GM18873 (cell line): ENCODE measurements at regions not wholly inside any gene's neighbourhood (a gene's known extent, or its start where the extent isn't known, plus 50 kb on each side); places are given as distances from the start of the nearest gene placed in this dataset.
"Not testable (repeated sequence)": the region's sequence is repeated elsewhere in the genome, so short reads cannot be mapped to it uniquely, and the experiment has no call there.

Experiments
- ATAC-seq: cut with Tn5 transposase; IDR thresholded peaks from one replicate; pipeline ENCODE4 v1.9.1; 2021; ENCODE audit warnings: mild to moderate bottlenecking, moderate library complexity, moderate number of reproducible peaks; ENCODE audit not compliant: unreplicated experiment, low FRiP score

DNA sequence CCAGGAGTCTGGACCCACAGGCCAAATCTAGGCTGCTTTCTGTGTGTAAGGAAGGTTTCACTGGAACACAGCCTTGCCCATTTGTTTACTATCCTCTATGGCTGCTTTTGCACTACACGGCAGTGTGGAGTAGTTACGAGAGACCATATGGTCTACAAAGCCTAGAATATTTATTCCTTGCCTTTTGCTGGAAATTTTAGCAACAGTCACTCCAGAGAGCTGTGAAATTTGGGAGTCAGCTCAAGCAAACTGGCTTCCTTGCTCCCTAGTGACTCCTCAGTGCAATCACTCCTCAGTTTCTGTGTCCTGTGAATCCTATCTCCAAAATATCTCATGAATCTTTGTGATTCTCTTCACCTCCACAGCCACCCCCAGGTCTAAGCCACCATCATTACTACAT is 99.0 kb upstream of the CPEB2 start:
- no peak for ATAC-seq

DNA sequence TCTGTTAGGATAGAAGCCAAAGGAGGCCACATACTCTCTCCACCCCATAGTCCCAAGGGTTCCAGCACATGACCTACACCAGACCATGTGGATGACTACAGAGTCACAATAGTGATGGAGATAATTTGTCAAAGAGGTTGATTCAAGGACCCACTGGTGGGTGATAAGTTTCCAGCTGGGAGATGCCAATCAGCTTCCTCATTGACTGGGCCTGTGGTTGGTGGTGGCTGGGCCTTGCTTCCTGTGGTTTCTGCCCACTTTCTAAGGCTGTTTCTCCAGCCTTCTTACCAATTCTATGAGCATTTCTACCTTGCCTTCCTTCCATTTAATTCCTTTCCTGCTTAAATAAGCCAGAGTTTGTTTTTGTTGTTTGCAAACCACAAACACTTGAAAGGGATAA is 95.5 kb upstream of the CPEB2 start:
- ATAC-seq: no peak

GRCh38 chr4:14908635-14909034 is 93.6 kb upstream of the CPEB2 start:
- ATAC-seq: no peak

- no peak for ATAC-seq
Measured at GRCh38 chr4:14910411-14910810, 91.9 kb upstream of the CPEB2 start.

- ATAC-seq: no peak
Measured at GRCh38 chr4:14912426-14912825, 89.9 kb upstream of the CPEB2 start.

DNA sequence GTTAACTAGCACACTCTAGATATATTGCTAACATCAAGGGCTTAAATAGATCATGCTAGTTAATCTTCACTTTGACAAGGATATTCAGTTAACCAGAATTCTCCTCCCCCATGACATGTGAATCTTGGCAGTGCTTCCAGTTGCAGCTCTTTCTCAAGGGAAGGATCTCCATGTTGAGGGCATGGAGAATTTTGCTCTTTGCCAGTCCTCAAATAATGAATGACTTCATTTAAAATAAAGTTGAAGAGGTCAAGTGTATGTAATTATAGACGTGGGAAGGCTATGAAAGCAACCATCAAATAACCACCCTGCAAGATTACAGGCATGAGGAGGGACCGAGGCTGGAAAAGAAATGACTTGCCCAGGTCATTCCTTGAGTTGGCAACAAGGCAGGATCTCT is 87.3 kb upstream of the CPEB2 start:
- no peak for ATAC-seq

DNA sequence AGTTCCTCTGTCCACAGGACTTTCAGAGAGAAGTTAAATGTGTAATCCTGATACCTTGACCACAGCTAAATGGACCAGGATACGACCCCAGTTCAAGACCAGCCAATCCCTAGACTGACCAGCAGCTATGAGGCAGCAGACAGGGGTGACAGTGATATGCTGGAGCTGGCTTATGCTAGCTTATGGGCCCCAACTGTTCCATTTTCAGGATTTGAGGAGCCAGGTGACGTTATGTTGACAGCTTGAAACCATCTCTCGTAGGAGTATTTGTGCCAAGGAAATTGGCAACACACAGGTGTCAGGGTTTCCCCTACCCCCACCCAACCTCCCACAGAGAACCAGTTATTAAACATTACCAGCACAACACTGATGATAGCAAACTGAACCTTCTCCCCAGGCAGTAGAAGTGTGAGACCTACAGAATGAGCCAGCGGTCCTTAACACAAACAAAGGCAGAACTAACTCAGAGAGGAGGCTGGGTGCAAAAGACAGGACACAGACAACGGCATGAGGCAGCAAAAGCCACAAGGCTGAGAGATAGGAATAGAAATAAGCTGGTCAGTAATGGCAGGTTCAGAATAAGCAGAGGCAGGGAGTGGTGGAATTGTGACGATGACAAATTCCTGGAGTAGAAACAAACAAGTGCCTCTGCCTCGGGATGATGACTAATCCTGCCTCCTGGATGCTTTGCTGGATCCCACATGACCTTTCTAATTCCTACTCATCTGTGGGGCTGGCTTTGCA is 85.6 kb upstream of the CPEB2 start:
- no peak for ATAC-seq

DNA sequence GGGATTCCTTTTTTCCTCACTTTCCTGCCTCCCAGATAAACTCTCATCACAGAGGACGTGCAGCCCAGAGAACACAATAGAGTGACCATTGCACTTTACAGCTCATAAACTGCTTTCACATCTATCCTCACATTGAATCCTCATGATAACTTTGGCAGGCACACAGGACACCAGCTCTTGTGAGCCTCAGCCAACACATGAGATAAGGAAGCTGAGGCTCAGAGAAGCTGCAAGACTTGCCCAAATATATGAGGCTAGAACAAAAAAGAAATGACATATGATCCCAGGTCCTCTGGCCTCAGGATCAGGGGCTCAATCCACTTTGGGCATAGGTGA is 85.0 kb upstream of the CPEB2 start:
- ATAC-seq: no peak

DNA sequence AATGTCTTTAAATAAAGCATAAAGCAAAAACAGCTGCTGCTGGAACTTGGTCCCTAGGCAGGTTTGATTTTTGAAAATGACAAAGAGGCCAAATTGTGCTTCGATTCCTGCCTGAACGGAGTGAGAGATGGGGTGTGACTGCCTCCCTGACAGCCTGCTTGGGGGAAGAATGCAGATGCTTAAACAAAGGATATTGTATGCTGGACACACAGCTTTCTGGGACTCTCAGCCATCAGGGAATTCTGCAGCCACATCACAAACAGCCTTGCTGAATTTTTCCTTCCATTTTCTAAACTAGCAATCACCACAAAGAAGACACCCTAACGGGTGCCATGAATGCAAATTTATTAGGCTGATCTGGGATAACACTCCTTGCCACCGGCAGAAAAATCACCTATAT is 83.9 kb upstream of the CPEB2 start:
- no peak for ATAC-seq

DNA sequence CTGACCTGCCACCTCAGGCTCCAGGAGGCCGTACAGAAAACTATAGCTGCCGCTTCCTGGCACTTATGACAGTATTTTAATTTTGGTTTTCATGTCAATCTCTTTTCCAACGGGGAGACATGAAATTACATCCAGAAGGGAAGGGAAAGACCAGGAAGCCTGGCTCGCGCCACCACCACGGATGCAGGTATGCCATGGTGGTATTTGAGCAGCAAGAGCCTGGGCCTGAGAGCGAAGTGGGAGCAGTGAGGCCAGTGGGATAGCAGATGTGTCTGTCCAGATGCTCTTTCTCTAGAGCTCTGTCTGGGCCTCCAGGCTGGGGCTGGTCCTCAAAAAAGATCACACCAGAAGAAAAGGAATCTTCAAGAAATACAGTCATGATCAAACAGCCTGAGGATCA is 82.5 kb upstream of the CPEB2 start:
- no peak for ATAC-seq

DNA sequence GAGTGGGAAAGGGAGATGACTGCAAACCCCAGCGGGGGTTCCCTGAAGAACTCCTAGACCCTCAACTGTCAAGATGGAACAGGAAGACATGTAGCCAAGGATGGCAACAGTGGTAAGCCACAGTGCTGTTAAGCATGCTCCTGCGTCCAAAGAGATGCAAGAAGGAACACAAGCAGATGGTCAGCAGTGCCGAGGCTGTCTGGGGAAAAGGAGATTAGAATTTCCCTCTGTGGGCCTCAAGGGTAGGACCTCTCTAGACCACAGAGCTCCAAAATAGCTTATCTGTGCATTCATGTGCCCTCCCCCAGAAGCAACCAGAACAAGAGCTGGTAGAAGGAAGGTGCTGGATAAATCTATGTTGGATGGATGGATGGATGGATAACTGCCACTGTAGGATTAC is 82.0 kb upstream of the CPEB2 start:
- ATAC-seq: no peak

DNA sequence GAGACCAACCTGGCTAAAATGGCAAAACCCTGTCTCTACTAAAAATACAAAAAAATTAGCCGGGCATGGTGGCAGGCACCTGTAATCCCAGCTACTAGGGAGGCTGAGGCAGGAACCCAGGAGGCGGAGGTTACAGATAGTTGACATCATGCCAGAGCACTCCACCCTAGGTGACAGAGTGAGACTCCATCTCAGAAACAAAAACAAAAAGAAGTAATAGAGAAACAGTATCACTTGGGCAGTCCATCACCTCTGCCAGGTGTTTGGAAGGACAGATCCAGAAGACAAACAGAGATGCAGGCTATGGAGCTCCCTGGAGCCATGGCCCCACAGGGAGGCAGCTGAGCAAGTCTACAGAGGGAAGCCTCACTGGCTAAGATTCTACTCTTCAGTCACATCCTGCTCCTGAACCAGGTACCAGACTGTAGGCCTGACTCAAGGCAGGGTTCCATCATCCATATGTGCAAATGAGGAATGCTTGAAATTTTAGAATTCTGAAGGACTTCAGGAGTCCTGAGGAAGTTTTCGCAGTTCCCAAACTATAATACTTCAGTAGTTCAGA is 81.4 kb upstream of the CPEB2 start:
- no peak for ATAC-seq

DNA sequence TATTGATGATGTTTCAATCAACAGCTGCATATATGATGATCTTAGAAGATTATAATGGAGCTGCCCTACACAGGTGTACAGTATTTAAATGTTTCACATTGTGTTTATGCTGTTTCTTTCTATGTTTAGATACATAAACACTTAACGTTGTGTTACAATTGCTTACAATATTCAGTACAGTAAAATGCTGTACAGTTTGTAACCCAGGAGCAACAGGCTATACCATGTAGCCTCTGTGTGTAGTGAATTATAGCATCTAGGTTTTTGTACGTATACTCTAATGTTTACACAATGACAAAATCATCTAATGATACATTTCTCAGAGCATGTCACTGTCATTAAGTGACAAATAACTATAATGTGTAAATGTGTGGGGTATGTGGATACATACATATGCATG is 80.5 kb upstream of the CPEB2 start:
- ATAC-seq: not testable (repeated sequence)

GRCh38 chr4:14924076-14924811 is 78.0 kb upstream of the CPEB2 start:
- ATAC-seq: no peak

DNA sequence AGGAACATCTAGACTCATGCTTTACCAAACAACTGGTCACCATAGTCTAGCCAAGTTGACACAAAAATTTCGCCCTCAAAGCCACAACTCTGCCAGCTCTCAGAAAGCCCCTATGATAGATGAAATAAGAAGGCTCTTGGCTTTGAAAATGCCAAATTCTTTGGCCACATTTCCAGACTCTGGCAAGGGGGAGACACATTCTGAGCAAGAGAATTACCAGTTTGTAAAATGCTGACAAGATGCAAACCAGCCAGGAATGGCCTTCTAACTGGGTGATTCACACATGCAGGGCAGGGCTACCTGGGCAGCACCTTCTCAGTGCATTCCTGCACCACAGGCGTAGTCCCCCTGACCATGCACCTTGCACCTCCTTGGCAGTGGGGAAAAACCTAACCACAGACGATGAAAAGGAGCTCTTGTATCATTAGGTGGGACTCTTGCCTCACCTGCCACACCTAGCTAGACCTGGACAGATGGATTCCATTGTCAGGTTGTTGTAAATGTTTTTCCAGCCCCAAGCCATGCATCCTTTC is 77.4 kb upstream of the CPEB2 start:
- ATAC-seq: no peak

GRCh38 chr4:14925471-14925870 is 76.8 kb upstream of the CPEB2 start:
- no peak for ATAC-seq

- ATAC-seq: no peak
Measured at GRCh38 chr4:14926368-14926767, 75.9 kb upstream of the CPEB2 start.

DNA sequence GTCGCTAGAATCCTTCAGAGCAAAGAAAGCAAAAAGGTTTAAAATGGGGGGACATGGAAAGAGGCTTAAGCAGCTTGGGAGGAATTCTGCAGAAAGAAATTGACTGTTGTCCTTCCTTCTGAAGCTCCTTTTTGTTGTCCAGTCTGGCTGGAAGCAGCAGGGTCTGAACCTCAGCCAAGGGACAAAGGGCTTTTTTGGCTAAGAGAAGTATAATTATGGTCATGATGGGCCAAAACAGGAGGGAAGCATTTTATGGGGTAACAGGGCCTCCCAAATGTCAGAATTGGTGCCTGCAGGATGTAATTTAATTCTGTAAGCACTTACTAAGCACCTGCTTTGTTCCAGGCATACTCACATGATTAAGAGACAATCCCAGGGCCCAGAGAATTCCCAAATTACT is 74.2 kb upstream of the CPEB2 start:
- no peak for ATAC-seq

DNA sequence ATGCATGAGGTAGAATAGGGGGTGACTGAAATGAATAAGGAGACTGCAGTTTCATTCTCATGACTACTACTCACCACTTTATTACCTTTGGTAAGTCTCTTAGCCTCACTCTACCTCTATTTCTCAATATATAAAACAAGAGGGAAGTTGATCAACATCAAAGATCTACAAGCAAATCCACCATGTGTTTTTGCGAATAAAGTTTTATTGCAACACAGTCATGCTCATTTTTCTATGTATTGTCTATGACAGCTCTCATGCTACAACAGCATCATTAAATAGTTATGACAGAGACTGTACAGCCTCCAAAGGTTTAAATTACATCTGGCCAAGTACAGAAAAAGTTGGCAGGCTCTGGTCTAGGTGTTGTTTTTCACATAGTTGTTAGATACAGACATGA is 72.6 kb upstream of the CPEB2 start:
- ATAC-seq: no peak

DNA sequence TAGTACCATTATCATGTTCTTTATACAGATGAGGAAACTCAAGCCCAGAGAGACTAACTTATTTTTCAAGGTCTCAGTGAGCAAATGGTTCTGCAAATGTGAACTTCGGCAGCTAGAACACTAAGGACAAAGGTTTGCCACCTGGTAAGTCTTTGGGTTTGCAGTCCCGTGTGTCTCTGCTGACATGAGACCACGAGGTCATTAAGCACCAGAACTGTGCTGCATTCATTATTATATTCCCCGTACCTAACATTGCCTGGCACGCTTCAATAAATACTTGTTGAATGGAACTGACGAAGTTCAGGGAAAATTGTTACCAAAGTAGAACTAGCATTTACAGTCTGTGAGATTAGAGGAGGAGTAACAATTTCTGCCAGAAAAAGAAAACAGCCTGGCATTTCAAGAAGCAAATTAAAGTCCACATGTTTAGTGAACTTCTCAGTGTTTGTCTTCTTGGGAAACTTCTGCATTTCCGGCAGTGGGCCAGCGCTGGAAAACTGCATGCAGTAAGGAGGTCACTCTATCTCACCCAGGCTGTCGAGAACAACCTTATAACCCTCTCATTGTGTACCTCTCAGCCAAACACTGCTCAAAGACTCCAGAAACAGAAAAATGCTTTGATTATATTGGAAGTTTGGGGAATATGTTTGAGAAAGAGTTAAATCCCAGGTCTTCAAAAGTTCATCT is 67.4 kb upstream of the CPEB2 start:
- ATAC-seq: no peak

GRCh38 chr4:14943749-14944148 is 58.5 kb upstream of the CPEB2 start:
- no peak for ATAC-seq
